ENCODE measurements at regions not wholly inside any gene's neighbourhood (a gene's known extent, or its start where the extent isn't known, plus 50 kb on each side); places are given as distances from the start of the nearest gene placed in this dataset.

DNA sequence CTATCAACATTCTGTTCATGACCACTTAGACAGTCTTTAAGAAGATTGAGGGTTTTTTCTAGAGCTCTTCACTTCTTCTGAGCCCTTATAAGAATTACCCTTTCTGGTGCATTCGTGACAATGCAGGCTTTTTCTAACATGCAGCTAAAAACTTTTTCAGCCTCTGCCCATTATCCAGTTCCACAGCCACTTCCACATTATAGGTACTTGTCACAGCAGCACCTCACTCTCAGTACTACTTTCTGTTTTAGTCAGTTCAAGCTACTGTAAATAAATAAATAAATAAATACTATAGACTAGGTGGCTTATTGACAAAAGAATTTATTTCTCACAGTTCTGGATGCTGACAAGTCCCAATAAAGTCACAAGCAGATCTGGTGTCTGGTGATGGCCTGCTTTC is 284.4 kb upstream of the PKN2 start:
- 88 to 95% methylated on average over 1 of the region's 1 CpG for WGBS, 2 donors
- H3K27ac ChIP-seq = no peak overlapping the region
- H3K27me3 ChIP-seq = no peaks in the 10 kb centered on the region
- intact Hi-C loops (cut with DNase I; ENCODE audit: low total_unique reads) = no loop called here
- TF ChIP-seq, protein P1, sequence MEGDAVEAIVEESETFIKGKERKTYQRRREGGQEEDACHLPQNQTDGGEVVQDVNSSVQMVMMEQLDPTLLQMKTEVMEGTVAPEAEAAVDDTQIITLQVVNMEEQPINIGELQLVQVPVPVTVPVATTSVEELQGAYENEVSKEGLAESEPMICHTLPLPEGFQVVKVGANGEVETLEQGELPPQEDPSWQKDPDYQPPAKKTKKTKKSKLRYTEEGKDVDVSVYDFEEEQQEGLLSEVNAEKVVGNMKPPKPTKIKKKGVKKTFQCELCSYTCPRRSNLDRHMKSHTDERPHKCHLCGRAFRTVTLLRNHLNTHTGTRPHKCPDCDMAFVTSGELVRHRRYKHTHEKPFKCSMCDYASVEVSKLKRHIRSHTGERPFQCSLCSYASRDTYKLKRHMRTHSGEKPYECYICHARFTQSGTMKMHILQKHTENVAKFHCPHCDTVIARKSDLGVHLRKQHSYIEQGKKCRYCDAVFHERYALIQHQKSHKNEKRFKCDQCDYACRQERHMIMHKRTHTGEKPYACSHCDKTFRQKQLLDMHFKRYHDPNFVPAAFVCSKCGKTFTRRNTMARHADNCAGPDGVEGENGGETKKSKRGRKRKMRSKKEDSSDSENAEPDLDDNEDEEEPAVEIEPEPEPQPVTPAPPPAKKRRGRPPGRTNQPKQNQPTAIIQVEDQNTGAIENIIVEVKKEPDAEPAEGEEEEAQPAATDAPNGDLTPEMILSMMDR (IDR thresholded peaks at IDR 0.05) = no peak
- TF ChIP-seq POLR2A (IDR thresholded peaks at IDR 0.05) = no peak
- no peak overlapping the region for H3K4me3 ChIP-seq
- H3K4me1 ChIP-seq = no peaks in the 10 kb centered on the region
- no peaks in the 10 kb centered on the region for H3K9me3 ChIP-seq
- H3K36me3 ChIP-seq (ENCODE audit: low read depth, missing control alignments) = no peaks in the 10 kb centered on the region
- no peak for DNase-seq

DNA sequence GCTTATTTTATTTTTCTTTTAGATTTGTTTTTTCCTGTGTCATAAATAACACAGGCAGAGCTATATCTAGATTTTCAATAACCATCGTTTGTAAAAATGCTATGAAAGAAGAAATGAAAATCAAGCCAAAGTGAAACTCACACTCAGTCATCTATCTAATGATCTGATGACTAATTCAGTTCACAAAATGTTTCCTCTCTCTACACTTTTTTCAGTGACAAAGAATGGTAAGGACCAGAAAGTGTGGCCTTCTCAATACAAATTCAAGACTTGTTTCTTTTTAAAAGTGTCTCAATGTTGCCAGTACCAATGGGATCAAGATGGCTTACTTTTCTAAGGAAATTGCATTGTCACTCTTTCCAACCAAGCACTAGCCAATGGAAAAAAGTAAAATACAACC is 282.8 kb upstream of the PKN2 start:
- intact Hi-C loops (cut with DNase I; ENCODE audit: low total_unique reads) = no loop called here
- Histone ChIP-seq H3K36me3 (ENCODE audit: low read depth, missing control alignments) (no peaks in the 10 kb centered on the region), H3K9me3 (no peaks in the 10 kb centered on the region), H3K4me3 (no peak overlapping the region), H3K27me3 (no peaks in the 10 kb centered on the region), H3K4me1 (no peaks in the 10 kb centered on the region), H3K27ac (no peak overlapping the region)
- TF ChIP-seq POLR2A (IDR thresholded peaks at IDR 0.05) = no peak
- TF ChIP-seq, protein P1 (IDR thresholded peaks at IDR 0.05) = no peak
- 73 to 77% methylated on average over 1 of the region's 1 CpG for WGBS, 2 donors
- no peak for DNase-seq

DNA sequence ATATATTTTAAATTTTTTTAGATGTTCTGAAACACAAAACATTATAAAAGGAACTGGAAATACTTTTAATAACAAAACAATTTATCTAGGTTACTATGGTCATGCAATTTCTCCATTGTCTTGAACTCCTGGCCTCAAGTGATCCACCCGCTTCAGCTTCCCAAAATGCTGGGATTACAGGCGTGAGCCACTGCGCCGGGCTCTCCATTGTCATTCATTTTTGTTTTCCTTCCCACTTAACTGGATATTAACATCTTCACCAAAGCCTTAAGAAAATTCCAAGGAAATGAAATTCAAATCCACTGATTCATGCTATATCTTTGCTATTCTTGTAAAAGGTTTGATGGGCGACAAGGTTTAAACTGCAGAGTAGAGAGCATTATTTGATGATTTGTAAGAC is 279.5 kb upstream of the PKN2 start:
- TF ChIP-seq, protein P1 (IDR thresholded peaks at IDR 0.05) = no peak
- TF ChIP-seq POLR2A (IDR thresholded peaks at IDR 0.05) = no peak

DNA sequence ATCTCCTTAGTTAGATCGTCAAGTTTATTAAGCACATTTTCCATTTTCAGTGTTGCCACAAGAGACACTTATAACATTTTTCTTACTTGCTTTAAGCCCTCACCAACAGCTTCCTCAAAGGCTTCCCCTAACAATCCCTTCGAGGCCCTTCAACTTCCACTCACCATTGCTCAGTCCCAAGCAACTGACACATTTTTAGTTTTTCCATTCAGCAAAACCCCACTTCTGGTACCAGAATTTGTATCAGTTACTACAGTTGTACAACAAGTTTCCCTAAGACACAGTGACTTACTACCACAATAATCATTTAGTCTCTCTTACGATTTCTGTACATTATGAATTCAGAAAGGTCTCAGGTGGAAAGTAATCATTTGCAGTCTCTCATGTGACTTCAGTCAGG is 276.8 kb upstream of the PKN2 start:
- H3K4me3 ChIP-seq = no peak overlapping the region
- no peak for DNase-seq
- no peaks in the 10 kb centered on the region for H3K9me3 ChIP-seq
- H3K27me3 ChIP-seq = no peaks in the 10 kb centered on the region
- 92 to 94% methylated on average over 3 of the region's 3 CpGs for WGBS, 2 donors
- TF ChIP-seq, protein P1 (IDR thresholded peaks at IDR 0.05) = no peak
- TF ChIP-seq POLR2A (IDR thresholded peaks at IDR 0.05) = no peak
- no peaks in the 10 kb centered on the region for H3K36me3 ChIP-seq (ENCODE audit: low read depth, missing control alignments)
- H3K4me1 ChIP-seq = no peaks in the 10 kb centered on the region
- intact Hi-C loops (cut with DNase I; ENCODE audit: low total_unique reads) = no loop called here
- H3K27ac ChIP-seq = no peak overlapping the region

More for the DNA sequence above, 279.5 kb upstream of the PKN2 start:
- Histone ChIP-seq H3K27ac (no peak overlapping the region), H3K4me1 (no peaks in the 10 kb centered on the region), H3K27me3 (no peaks in the 10 kb centered on the region), H3K9me3 (no peaks in the 10 kb centered on the region), H3K36me3 (ENCODE audit: low read depth, missing control alignments) (no peaks in the 10 kb centered on the region), H3K4me3 (no peak overlapping the region)
- intact Hi-C loops (cut with DNase I; ENCODE audit: low total_unique reads) = no loop called here
- no peak for DNase-seq
- 90 to 92% methylated on average over 5 of the region's 5 CpGs for WGBS, 2 donors

DNA sequence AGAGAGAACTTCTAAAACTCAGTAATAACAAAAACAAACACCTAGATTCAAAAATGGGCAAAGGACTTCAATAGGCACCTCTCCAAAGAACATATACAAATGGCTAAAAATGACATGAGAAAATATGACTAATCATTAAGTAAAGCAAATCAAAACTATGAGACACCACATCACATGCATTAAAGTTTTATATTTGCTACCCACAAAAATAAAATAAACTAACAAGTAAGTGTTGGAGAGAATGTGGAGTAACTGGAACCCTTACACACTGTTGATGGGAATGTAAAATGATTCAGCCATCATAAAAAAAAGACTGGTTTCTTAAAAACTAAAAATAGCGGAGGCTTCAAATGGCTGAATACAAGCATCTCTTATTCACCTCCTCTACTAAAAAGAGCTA is 262.1 kb upstream of the PKN2 start:
- DNase-seq = no peak
- no peak for TF ChIP-seq POLR2A (IDR thresholded peaks at IDR 0.05)
- TF ChIP-seq, protein P1 (IDR thresholded peaks at IDR 0.05) = no peak
- intact Hi-C loops (cut with DNase I; ENCODE audit: low total_unique reads) = no loop called here
- Histone ChIP-seq H3K9me3 (no peaks in the 10 kb centered on the region), H3K36me3 (ENCODE audit: low read depth, missing control alignments) (no peaks in the 10 kb centered on the region), H3K27ac (no peak overlapping the region), H3K4me3 (no peak overlapping the region), H3K27me3 (no peaks in the 10 kb centered on the region), H3K4me1 (no peaks in the 10 kb centered on the region)
- 100% methylated on average over 1 of the region's 1 CpG for WGBS, 2 donors

All from testis (tissue), 2 donors.